Stimulated activated CD4-positive, alpha-beta T cell treated with anti-CD3 and anti-CD28 coated beads, Interleukin-4, amount 100 ng/mL, for 24 hours (primary cell): ENCODE measurements at regions not wholly inside any gene's neighbourhood (a gene's known extent, or its start where the extent isn't known, plus 50 kb on each side); places are given as distances from the start of the nearest gene placed in this dataset.
"Not testable (repeated sequence)": the region's sequence is repeated elsewhere in the genome, so short reads cannot be mapped to it uniquely, and the experiment has no call there.

Experiments
- DNase-seq: peaks from one replicate; pipeline ENCODE4 v3.0.0-alpha.2; 2020

GRCh38 chr9:3773362-3774060 is 247.7 kb upstream of the RFX3 start:
- no peak for DNase-seq

GRCh38 chr9:3769646-3770045 is 243.8 kb upstream of the RFX3 start:
- no peak for DNase-seq

DNA sequence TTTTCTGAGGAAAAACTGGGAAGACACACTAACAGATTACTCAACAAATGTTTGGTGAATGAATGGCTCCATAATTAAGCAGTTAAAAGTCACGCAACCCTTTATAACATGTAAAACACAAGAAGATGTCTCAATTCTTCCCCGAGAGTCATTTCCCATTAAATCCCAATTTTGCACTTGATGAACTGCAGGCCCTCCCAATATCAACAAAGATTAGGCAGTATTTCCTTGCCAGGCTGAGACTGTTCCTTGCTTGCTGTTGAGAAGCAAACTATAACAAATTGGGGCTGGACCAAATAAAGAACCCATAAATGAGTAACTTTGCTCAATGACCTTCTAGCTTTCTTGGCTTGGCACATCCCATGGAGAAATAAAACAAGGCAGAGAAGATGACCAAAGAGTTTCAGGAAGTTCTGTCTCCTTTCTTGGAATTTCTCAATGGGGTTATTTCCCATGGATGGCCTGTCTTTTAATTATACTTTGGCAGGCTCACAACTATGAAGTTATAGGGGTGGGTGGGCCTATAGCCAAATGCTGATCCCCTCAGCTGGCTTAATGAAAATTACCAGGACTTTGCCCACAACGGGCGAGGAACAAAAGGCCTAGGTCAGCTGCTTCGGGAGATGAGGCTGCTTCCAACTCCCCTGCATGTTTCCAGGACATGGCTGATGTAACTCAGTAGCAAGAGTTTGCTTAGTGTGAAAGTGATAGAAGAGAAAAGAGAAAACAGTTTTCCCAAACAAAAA is 243.1 kb upstream of the RFX3 start:
- DNase-seq = no peak

DNA sequence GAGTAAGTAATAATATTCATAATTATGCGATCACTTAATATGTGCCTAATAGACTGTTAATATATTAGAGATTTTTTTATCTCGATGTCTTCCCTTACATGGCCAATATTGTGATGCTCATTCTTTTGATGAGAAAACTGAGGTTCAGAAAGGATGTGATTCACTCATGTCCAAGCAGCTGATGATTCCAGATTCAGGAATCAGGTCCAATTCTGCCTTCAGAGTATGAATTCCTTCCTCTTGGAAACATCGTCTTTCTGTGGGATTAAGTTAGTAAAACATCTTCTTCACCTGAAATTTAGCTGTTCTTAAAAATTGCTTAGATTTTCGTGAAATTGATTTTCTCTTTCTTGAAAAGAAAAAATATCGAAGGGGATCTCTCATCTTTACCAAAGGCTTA is 242.5 kb upstream of the RFX3 start:
- no peak for DNase-seq

DNA sequence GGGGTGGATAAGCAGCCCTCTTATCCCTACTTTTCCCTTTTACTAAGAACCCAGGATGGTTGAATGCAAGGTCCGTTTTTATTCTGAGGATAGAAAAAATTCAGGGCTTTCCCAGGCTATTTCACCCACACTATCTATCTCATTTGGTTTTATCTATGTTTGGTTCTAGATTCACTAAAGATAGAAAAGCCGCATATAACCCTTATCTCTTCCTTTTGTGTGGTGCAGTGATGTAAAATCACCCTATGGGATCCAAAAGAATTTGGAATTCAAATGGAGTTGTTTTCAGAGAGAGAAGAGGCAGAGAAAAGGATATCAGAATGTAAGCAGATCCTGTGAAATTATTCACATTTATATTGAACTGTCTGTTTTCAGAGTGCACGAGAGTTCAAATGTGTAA is 236.3 kb upstream of the RFX3 start:
- no peak for DNase-seq

DNA sequence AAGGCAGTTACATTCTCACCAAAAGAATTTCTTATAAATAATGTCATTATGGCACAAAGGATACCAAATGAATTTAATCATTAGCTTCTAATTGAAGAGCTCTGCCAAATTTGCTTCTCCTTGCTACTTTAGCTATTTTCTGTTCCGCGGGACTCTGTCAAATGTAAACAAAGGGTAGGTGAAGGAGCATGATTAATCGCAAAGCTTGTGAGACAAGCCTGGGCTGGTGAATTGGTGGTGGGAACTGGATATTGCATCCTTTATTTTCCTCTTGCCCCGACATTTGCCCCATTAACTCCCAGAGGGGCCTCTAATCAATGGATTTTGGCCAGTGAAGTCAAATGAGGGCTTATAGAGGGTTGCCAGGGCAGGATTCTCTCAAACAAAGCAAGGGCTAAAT is 234.2 kb upstream of the RFX3 start:
- DNase-seq = no peak

GRCh38 chr9:3758816-3759576 is 233.2 kb upstream of the RFX3 start:
- DNase-seq = no peak

DNA sequence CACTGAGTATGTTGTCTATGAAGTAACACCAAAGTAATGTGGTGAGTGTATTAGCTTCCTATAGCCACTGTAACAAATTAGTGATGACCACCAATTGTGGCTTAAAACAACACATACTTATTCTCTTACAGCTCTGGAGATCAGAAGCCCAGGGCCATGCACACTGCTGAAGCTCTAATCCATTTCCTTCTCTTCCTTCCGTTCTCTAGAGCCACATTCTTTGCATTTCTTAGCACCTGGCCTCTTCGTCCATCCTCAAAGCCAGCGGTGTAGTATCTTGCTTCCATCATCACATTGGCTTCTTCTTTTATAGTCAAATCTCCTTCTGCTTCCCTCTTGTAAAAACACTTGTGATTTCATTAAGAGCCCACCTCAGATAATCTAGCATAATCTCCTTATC is 230.3 kb upstream of the RFX3 start:
- no peak for DNase-seq

GRCh38 chr9:3751125-3751758 is 225.4 kb upstream of the RFX3 start:
- no peak for DNase-seq

DNA sequence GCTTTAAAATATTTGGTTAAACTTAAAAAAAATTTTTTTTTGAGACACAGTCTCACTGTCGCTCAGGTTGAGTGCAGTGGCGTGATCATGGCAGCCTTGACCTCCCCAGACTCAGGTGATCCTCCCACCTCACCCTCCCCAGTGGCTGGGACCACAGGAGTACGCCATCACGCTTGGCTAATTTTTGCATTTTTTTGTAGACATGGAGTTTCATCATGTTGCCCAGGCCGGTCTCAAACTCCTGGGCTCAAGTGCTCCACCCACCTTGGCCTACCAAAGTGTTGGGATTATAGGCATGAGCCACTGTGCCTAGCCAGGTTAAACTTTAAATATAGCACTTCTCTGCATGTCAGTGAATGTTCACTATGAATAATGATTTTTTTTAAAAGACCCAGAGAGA is 224.5 kb upstream of the RFX3 start:
- no peak for DNase-seq

DNA sequence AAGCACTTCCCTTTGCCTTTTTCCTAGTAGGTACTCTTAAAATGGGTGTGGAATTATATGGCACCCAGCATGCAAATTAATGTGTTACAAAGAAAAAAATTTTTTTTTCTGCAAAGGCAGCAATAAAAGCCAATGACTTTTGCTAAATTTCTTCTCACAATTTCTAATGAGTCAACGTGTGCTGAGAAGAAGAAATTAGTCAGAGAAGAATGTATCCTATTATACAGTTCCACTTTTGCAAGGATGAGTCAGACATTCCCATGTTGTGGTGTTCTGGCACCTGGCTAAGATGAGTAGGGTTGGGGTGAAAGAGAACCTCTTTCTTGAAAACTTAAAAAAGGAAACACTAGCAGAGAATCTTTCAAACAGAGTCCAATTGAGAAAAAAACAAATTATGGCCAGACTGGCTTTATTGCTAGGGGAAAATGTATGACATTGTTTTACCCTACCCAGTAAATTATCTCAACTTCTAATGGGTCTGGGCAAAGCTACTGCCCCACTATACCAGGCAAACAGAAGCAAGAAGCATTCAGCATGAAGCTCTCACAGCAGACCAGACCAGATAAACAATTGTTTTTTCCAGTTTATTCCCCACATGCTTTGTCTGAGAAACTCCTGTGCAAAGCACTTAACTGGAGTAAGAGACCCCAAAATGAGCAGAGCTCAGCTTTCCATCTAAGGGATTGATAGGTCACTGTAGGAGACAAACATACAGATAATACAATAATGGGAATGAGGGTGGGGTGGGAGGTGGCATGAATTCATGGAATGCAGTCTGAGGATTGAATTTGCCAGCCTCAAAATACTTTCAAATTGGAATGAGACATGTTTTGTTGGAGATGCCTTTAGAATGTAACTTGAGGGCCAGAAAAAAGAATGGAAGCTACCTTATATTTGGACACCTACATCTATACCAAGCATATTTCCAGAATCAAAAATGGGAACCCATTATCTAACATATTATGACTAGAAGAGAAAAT is 220.8 kb upstream of the RFX3 start:
- peak; percentile 59 for DNase-seq

- DNase-seq = no peak
These were observed 218.2 kb upstream of the RFX3 start for GRCh38 chr9:3743901-3744413.

DNA sequence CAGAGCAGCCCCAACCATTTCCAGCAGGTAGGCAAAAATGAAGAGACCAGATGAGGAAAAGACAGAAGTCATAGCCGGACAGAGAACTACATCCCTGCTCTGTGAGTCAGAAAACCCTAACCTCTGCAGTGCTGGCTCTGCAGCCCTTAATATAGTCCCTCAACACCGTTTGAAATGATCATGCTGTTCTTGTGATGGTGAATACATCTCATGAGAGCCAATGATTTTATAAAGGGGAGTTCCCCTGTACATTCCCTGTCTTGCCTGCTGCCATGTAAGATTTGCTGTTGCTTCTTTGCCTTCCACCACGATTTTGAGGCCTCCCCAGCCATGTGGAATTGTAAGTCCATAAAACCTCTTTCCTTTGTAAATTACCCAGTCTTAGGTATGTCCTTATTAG is 216.8 kb upstream of the RFX3 start:
- DNase-seq = no peak

DNA sequence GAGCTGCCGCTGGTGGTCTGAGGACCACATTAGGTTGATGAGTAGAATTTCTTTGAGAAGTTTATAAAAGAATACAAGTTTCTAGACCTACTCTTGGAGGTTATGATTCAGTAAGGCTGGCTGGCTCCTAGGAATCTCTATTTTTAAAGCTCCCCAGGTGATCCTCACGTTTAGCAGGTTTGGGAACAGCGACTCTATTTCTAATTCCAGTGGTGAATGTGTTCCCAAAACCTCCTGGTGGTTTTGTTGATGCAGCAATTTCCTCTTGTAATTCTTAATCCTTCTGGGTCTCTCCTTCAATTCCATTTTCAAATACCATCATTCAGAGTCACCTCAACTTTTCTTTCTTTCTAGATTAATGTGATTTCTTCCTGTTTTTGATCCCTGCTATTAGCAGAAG is 215.9 kb upstream of the RFX3 start:
- no peak for DNase-seq

DNA sequence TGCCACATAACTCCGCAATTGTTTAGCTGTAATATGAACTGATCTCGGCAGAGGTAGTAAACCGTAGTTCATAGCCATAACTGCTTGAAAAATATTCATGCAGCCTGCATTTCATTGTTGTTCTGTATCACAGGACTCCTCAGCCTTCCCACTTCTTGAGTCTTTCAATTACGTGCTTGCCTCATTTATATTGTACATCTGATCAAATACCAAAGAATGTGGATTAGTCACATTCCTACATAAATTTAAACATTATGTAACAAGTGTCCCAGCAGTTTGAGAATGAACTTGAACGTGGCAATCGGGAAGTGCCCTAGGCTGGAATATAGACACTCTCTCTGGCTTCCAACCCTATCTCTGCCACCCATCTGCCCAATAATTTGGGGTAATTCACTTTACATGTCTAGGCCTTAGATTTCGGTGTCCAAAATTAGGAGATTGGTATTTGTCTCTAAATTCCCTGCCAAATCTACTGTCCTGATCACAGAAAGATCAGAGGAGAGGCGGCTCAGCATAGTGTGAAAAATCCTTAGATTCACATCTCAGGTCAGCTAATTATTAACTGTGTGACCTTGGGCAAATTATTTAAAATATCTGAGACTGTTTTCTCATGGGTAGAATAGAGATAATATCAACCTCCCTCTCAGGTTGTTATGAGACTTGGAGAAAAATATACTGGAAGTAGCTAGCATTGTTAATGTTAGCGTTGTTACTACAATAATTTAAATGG is 215.1 kb upstream of the RFX3 start:
- no peak for DNase-seq

DNA sequence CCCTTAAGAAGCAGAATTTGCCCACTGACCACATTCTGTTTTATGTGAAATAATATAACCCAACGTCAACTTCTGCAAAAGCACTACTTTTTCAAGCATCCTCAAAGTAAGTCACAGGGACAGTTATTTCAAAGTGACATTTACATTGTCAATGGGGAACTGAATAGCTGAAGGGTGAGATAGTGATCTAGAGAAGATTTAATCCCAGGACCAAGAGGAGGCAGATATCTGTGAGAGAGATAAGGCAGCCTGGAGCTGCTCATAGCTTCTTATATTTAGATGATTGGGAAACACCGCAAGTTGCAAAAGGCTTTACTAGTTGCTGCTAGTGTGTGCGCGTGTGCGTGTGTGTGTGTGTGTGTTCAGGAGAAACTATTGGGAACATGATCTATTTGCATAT is 210.4 kb upstream of the RFX3 start:
- DNase-seq = no peak

GRCh38 chr9:3735251-3735650 is 209.4 kb upstream of the RFX3 start:
- no peak for DNase-seq

GRCh38 chr9:3733527-3734262 is 207.9 kb upstream of the RFX3 start:
- not testable (repeated sequence) for DNase-seq

DNA sequence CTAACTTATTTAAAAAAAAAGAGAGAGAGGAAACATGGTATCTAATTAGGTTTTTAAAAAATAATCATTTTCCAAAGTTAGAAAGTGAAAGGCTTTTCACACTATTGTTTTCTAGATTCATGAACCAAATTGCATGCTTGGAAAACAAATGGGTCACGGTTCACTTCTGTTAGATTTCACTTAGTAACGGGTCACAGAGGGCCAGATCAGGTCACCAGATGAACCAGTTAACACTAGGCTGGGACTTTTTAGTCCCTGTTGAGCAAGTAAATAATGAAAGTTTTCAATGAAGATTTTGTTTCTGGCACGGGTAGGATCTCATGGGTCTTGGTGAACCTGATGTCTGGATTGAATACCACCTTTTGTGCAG is 207.2 kb upstream of the RFX3 start:
- no peak for DNase-seq
